Ectodermal cell (in vitro differentiated cells): ENCODE measurements at regions not wholly inside any gene's neighbourhood (a gene's known extent, or its start where the extent isn't known, plus 50 kb on each side); places are given as distances from the start of the nearest gene placed in this dataset.

Experiments
- H3K27ac ChIP-seq: 2 replicates; pipeline ENCODE4 v1.7.0; 2013; ENCODE audit warnings: mild to moderate bottlenecking, low read depth, low read length; ENCODE audit not compliant: insufficient read depth, poor library complexity, severe bottlenecking
- H3K27me3 ChIP-seq: 2 replicates; pipeline ENCODE4 v1.7.0; 2013; ENCODE audit warnings: mild to moderate bottlenecking, low read length; ENCODE audit not compliant: insufficient read depth, control insufficient read depth, poor library complexity, severe bottlenecking
- H3K36me3 ChIP-seq: one replicate; pipeline ENCODE4 v1.7.0; 2013; ENCODE audit warnings: low read length; ENCODE audit not compliant: control insufficient read depth, insufficient read depth
- H3K4me1 ChIP-seq: one replicate; pipeline ENCODE4 v1.7.0; 2013; ENCODE audit warnings: low read length; ENCODE audit not compliant: control insufficient read depth, insufficient read depth
- H3K4me3 ChIP-seq: 2 replicates; pipeline ENCODE4 v1.7.0; 2013; ENCODE audit warnings: low read depth, low read length, control low read depth; ENCODE audit not compliant: insufficient read depth
- H3K9me3 ChIP-seq: 2 replicates; pipeline ENCODE4 v1.7.0; 2013; ENCODE audit warnings: mild to moderate bottlenecking, low read length, moderate library complexity; ENCODE audit not compliant: control insufficient read depth
- WGBS, 2 experiments: methylation state at CpG; one replicate each; pipeline ENCODE4 v1.1.7; 2013; ENCODE audit warnings: missing lambda C conversion rate in 2 of 2; 5-methylcytosine and 5-hydroxymethylcytosine counted together

DNA sequence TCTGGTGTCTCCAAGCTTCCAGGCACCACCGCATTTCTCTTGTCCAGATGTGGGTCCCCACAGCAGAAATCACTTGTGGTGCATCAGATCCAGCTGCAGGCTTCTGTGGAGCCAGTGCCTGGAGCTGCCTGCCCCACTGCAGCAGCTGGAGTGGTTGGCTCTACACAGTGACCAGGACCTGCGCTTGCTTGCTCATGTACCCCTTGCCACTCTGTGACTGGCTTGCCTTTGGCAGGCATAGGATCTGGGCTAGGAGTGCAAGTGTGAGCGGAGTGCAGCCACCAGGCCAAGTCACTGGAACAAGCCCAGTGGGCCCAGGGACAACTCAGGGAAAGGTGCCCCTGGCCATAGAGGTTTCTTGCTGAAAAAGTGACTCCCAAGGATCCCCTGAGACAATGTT is 1400.0 kb upstream of the ALCAM start:
- no peak overlapping the region for H3K27ac ChIP-seq
- 92 to 95% methylated on average over 3 of the region's 3 CpGs for WGBS, 2 experiments
- H3K9me3 ChIP-seq, result no peaks in the 10 kb centered on the region
- no peaks in the 10 kb centered on the region for H3K27me3 ChIP-seq
- no peaks in the 10 kb centered on the region for H3K4me1 ChIP-seq
- no peak overlapping the region for H3K4me3 ChIP-seq
- no peaks in the 10 kb centered on the region for H3K36me3 ChIP-seq

DNA sequence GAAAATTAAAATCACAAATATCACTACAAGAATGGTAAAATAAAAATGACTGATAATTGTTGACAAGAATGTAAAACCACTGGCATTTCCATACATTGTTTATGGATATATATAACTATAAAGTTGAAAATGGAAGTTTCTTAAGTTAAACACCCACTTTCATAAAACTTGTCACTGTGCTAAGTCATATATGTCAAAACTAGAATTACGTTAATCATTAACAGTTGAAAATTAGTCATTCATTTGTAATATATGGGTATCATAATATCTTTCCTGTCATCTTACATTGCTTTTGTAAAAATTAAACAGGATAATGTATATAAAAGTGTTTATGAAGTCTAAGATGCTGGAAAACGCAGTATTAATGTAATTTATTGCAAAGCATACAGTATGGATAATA is 1398.6 kb upstream of the ALCAM start:
- H3K27me3 ChIP-seq, result no peaks in the 10 kb centered on the region
- no peaks in the 10 kb centered on the region for H3K9me3 ChIP-seq
- no peaks in the 10 kb centered on the region for H3K4me1 ChIP-seq
- no peak overlapping the region for H3K4me3 ChIP-seq
- no peaks in the 10 kb centered on the region for H3K36me3 ChIP-seq
- WGBS, 2 experiments, result 93 to 97% methylated on average over 1 of the region's 2 CpGs
- H3K27ac ChIP-seq, result no peak overlapping the region

DNA sequence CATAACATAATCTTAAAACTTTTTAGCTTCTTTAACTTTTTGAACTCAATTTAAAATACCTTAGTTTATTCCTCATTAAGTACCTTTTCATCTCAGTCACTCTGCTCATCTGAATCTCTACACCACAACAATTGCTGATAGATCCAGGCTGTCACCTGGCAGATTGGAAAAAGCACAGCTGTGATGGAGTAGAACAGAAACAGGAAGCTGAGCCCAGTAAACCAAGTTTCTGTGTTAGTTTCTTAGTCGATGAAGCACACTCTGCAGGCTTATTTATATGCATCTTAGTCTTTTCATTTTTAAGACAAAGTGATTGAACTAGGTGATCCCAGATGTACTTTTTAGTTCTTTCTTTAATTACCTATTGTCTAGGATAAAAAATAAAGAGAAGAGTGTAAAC is 1398.0 kb upstream of the ALCAM start:
- Histone ChIP-seq H3K27me3 (no peaks in the 10 kb centered on the region), H3K4me1 (no peaks in the 10 kb centered on the region), H3K36me3 (no peaks in the 10 kb centered on the region), H3K9me3 (no peaks in the 10 kb centered on the region), H3K27ac (no peak overlapping the region), H3K4me3 (no peak overlapping the region)
- 86 to 88% methylated on average over 1 of the region's 1 CpG for WGBS, 2 experiments

DNA sequence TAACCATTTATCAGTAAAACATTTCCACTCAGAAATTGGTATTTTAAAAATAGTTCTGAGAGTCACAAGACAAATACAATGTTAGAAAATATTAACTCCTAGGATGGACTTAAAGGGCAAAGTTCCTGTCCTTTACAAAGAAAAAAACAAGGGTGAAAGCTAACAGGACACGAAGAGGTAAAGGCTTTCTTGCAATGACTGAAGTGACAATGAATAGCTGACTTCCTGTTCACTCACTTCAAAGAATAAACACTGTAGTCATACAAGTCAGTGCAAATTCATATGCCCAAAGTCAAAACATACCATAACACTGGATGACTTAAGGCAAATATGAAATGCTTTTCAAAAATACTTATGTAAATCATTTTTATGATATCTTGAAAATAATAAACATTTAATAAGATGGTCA is 1389.8 kb upstream of the ALCAM start:
- 54 to 68% methylated on average over 1 of the region's 1 CpG for WGBS, 2 experiments
- Histone ChIP-seq H3K4me1 (no peaks in the 10 kb centered on the region), H3K27ac (no peak overlapping the region), H3K9me3 (no peaks in the 10 kb centered on the region), H3K36me3 (no peaks in the 10 kb centered on the region), H3K4me3 (no peak overlapping the region), H3K27me3 (no peaks in the 10 kb centered on the region)

DNA sequence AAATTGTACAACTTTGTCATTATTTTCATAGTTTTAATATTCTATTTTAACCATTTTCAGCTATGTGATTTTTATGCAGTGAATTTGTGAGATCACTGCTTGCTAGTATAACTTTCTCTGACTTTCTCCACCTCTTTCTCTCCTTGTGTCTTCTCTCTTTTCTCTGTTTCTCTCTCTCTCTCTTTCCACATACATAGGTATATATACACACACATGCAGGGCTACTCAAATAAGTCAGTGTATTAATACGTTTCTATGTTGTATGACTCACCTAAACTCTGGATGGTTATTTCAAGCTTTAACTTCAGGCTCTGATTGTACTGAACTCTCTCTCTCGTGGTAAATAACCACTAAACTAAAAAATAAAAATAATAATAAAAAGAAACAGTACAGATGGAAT is 1389.3 kb upstream of the ALCAM start:
- no peaks in the 10 kb centered on the region for H3K27me3 ChIP-seq
- no peaks in the 10 kb centered on the region for H3K4me1 ChIP-seq
- 100% methylated on average over 1 of the region's 2 CpGs for WGBS, 2 experiments
- H3K36me3 ChIP-seq, result no peaks in the 10 kb centered on the region
- no peak overlapping the region for H3K27ac ChIP-seq
- H3K4me3 ChIP-seq, result no peak overlapping the region
- no peaks in the 10 kb centered on the region for H3K9me3 ChIP-seq

DNA sequence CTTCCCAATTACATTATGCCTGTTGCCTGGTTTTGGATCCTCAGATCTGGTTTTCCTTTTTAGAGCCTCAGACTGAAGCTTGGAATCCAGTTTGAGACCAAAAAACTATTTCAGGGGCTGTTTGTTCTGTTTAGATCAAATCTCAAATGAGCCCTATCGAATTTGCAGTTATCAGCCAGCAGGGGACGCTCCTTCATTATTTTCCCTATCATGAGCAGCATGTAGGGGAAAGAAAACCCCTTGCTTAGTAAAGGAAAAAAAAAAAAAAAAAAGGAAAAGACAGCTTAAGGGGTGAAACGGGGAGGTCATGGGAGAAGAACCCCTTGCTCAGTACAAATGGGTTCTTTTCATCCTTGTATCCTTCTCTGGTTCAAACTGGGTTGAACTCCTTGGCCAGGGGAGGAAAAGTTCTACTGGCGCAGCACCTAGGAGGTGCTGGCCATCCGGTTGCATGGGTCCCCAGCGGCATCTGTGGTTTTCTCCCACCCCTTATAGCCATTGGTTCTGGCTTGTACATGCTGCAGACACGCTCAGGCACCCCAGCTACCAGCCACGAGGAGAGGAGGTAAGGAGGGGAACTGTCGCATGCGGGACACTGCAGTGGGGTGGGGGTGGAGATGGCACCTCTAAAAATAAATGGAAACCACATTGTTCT is 1375.1 kb upstream of the ALCAM start:
- 71 to 79% methylated on average over 9 to 10 of the region's 10 CpGs for WGBS, 2 experiments
- no peak overlapping the region for H3K4me3 ChIP-seq

DNA sequence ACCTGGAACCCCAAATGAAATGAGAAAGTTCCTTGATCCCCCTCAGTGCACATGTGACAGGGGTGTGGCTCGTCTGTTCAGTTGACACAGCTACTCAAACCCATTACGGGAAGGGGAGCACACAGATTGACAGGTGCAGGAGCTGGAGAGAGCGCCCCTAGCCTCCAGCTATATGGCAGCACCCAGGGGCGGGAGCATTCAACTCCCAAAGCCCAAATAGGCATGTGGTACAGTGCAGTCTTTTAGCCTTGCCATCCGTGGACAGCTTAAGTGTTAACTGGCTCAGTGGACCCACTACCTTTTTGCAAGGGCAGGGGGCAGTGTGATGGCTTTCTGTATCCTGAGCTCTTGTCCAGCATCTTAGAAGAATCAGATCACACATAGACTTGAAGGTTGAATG is 1374.2 kb upstream of the ALCAM start:
- Histone ChIP-seq H3K27ac (no peak overlapping the region), H3K4me1 (no peaks in the 10 kb centered on the region), H3K27me3 (no peaks in the 10 kb centered on the region), H3K4me3 (no peak overlapping the region), H3K36me3 (no peaks in the 10 kb centered on the region), H3K9me3 (no peaks in the 10 kb centered on the region)
- 91 to 92% methylated on average over 5 of the region's 5 CpGs for WGBS, 2 experiments

More for the DNA sequence above, 1375.1 kb upstream of the ALCAM start:
- H3K4me1 ChIP-seq, result no peaks in the 10 kb centered on the region
- no peaks in the 10 kb centered on the region for H3K27me3 ChIP-seq
- H3K36me3 ChIP-seq, result no peaks in the 10 kb centered on the region
- H3K27ac ChIP-seq, result no peak overlapping the region
- no peaks in the 10 kb centered on the region for H3K9me3 ChIP-seq

DNA sequence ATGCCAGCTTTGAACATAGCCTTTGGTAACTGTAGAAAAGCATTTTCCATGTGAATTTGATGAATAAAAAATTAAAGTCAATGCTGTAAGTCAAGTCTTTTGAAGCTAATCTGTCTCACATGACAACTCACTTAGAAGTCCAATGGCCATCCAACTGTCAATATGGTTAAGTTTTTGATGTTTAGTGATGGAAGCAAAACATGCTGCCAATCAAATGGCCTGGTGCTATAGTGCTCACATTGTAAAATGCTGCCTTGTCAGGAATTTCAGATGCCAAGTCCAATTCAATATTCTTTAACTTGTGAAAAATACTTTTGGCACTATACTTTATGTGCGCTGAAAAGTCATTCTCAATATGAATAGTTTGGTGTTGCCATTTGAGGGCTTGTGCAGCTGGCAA is 1361.8 kb upstream of the ALCAM start:
- no peaks in the 10 kb centered on the region for H3K9me3 ChIP-seq
- 73 to 92% methylated on average over 1 of the region's 1 CpG for WGBS, 2 experiments
- H3K27me3 ChIP-seq, result no peaks in the 10 kb centered on the region
- no peak overlapping the region for H3K27ac ChIP-seq
- no peaks in the 10 kb centered on the region for H3K36me3 ChIP-seq
- no peak overlapping the region for H3K4me3 ChIP-seq
- no peaks in the 10 kb centered on the region for H3K4me1 ChIP-seq

DNA sequence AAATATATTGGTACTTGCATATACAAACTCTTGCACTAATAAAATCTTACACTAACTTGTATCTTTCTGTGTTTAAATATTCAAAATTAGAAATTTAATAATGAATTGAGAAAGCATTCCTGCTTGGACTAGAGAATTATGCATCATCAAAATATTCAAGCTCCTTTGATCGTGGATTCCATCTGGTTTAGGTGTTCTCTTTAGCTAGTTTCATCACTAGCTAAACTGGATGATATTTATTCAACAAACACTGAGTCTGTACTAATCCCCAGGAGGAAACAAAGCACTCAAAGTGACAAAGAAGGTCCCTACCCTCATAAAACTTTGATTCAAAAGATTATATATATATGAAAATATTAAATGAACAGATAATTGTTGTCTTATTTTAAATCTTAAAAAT is 1360.9 kb upstream of the ALCAM start:
- Histone ChIP-seq H3K27ac (no peak overlapping the region), H3K4me1 (no peaks in the 10 kb centered on the region), H3K4me3 (no peak overlapping the region), H3K9me3 (no peaks in the 10 kb centered on the region), H3K36me3 (no peaks in the 10 kb centered on the region), H3K27me3 (no peaks in the 10 kb centered on the region)
- WGBS, 2 experiments, result 90% methylated on average over 1 of the region's 1 CpG; no CpG with 5 or more reads in 1 of the 2 experiments

DNA sequence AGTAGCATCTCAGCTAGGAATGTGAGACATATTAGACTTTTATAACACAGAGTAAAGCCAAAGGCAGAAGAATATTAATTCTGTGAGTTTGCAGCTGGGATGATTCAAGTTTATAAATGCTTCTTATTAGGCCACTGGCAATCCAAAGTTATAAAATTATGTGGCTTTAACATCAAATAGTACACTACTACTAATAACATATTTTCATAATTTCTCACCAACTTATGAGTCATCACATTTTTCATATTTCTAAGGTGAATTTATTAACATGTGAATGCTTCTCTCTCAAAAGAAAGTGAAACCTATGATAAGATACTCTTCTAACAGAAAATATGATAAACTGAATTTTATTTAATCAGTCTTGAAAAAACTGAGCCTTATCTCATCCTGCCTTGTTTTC is 1348.2 kb upstream of the ALCAM start:
- H3K27me3 ChIP-seq, result no peaks in the 10 kb centered on the region
- H3K4me3 ChIP-seq, result no peak overlapping the region
- H3K4me1 ChIP-seq, result no peaks in the 10 kb centered on the region
- H3K27ac ChIP-seq, result no peak overlapping the region
- no peaks in the 10 kb centered on the region for H3K36me3 ChIP-seq
- no peaks in the 10 kb centered on the region for H3K9me3 ChIP-seq

DNA sequence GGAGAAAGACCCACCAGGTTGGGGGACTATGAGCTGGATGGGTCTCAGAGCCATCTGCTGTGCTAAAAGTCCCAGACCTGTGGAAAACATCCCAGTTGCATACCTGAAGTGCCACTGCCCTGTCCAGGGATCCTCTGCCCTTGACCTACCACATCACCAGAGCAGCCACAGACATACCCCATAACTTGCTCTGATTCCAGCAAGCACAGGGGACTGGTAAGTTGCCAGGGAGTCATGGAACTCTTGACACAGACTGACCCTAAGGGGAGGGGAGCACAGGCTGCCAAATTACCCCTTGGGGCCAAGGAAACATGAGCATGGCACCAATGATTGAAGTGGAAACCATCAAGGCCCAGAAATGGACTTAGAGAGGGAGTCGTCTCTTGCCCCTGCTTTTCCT is 1335.1 kb upstream of the ALCAM start:
- no peaks in the 10 kb centered on the region for H3K4me1 ChIP-seq
- WGBS, 2 experiments, result 100% methylated on average over 1 of the region's 1 CpG
- H3K27me3 ChIP-seq, result no peaks in the 10 kb centered on the region
- no peak overlapping the region for H3K4me3 ChIP-seq
- H3K27ac ChIP-seq, result no peak overlapping the region
- H3K9me3 ChIP-seq, result no peaks in the 10 kb centered on the region
- no peaks in the 10 kb centered on the region for H3K36me3 ChIP-seq
